ENCODE measurements at regions not wholly inside any gene's neighbourhood (a gene's known extent, or its start where the extent isn't known, plus 50 kb on each side); places are given as distances from the start of the nearest gene placed in this dataset.

- TF ChIP-seq ZNF274 (IDR thresholded peaks at IDR 0.05; ENCODE audit: low read depth, low read length) = no peak
- TF ChIP-seq YY1 (IDR thresholded peaks at IDR 0.05; ENCODE audit: insufficient read depth, insufficient read length) = no peak
Observed at GRCh38 chr5:8280711-8281363, 411.9 kb downstream of the MTRR start.
